CD14-positive monocyte (primary cell): ENCODE measurements at regions not wholly inside any gene's neighbourhood (a gene's known extent, or its start where the extent isn't known, plus 50 kb on each side); places are given as distances from the start of the nearest gene placed in this dataset.

ENCODE experiments used
- DNase-seq, 3 donors: peaks; one replicate each; pipeline ENCODE4 v3.0.0-alpha.2; 2011 to 2022
- H2AFZ ChIP-seq: 2 replicates; pipeline ENCODE4 v1.6.0; 2012; ENCODE audit warnings: mild to moderate bottlenecking, low read depth, low read length, inconsistent platforms; ENCODE audit not compliant: insufficient read depth, poor library complexity, severe bottlenecking
- H3K27ac ChIP-seq, 2 donors: 1 replicate in 1 of 2; 2 replicates in 1 of 2; pipeline ENCODE4 v1.5.1; 2012 to 2013; ENCODE audit warnings: low read length in 2 of 2, control low read depth in 1 of 2, inconsistent platforms in 1 of 2, low read depth in 1 of 2, mild to moderate bottlenecking in 1 of 2
- H3K27me3 ChIP-seq, 2 donors: one replicate each; pipeline versions ENCODE4 v1.6.0 to v1.6.1; 2011 to 2013; ENCODE audit warnings: low read length in 2 of 2; ENCODE audit not compliant: control insufficient read depth in 2 of 2, insufficient read depth in 2 of 2
- H3K36me3 ChIP-seq, 2 donors: replicated peaks in 1 of 2; 1 replicate in 1 of 2; 2 replicates in 1 of 2; pipeline versions ENCODE4 v1.5.1 to v1.6.1; 2012 to 2013; ENCODE audit warnings: low read length in 2 of 2, control low read depth in 1 of 2, inconsistent platforms in 1 of 2, mild to moderate bottlenecking in 1 of 2; ENCODE audit not compliant: insufficient read depth in 2 of 2, control insufficient read depth in 1 of 2
- H3K4me1 ChIP-seq, 2 donors: 1 replicate in 1 of 2; 2 replicates in 1 of 2; pipeline versions ENCODE4 v1.5.1 to v1.6.1; 2012 to 2013; ENCODE audit warnings: low read length in 2 of 2, control low read depth in 1 of 2, inconsistent platforms in 1 of 2, mild to moderate bottlenecking in 1 of 2, moderate library complexity in 1 of 2; ENCODE audit not compliant: insufficient read depth in 2 of 2, control insufficient read depth in 1 of 2
- H3K4me2 ChIP-seq: replicated peaks from 2 replicates; pipeline ENCODE3; 2012; ENCODE audit warnings: low read length, moderate library complexity, mild to moderate bottlenecking; ENCODE audit not compliant: poor library complexity, severe bottlenecking; ENCODE audit errors: extremely low read depth
- H3K4me3 ChIP-seq, 3 experiments: fragments of 200-600 bp in 1 of 3; sonication (generic) in 1 of 3; replicated peaks in 1 of 3; 1 replicate in 2 of 3; 2 replicates in 1 of 3; pipeline ENCODE4 v1.5.1; 2011 to 2013; ENCODE audit warnings: low read length in 3 of 3, mild to moderate bottlenecking in 3 of 3, control low read depth in 2 of 3, low read depth in 2 of 3, inconsistent platforms in 1 of 3, moderate library complexity in 1 of 3
- H3K79me2 ChIP-seq: 2 replicates; pipeline ENCODE4 v1.6.0; 2012; ENCODE audit warnings: mild to moderate bottlenecking, control low read depth, inconsistent platforms, low read length, moderate library complexity; ENCODE audit not compliant: insufficient read depth
- H3K9ac ChIP-seq: 2 replicates; pipeline ENCODE4 v1.6.0; 2017; ENCODE audit warnings: low read length, mild to moderate bottlenecking; ENCODE audit not compliant: insufficient read depth, poor library complexity, severe bottlenecking
- H3K9me3 ChIP-seq, 2 donors: replicated peaks in 1 of 2; 1 replicate in 1 of 2; 2 replicates in 1 of 2; pipeline versions ENCODE4 v1.5.1 to v1.6.1; 2012 to 2013; ENCODE audit warnings: low read length in 2 of 2, control low read depth in 1 of 2; ENCODE audit not compliant: control insufficient read depth in 1 of 2, insufficient read depth in 1 of 2
- H4K20me1 ChIP-seq: 2 replicates; pipeline ENCODE4 v1.6.0; 2012; ENCODE audit warnings: mild to moderate bottlenecking, low read length, control low read depth, moderate library complexity; ENCODE audit not compliant: insufficient read depth
- H3K27ac Mint-ChIP-seq, 7 donors: one replicate each; pipeline ENCODE4 v1.8.0; 2020; ENCODE audit warnings: mild to moderate bottlenecking in 7 of 7, mixed read lengths in 7 of 7, moderate library complexity in 6 of 7, inconsistent platforms in 2 of 7
- H3K27me3 Mint-ChIP-seq, 3 donors: one replicate each; pipeline ENCODE4 v1.8.0; 2021 to 2022; ENCODE audit warnings: low read depth in 3 of 3, mild to moderate bottlenecking in 3 of 3, mixed read lengths in 3 of 3, moderate library complexity in 3 of 3, inconsistent platforms in 1 of 3
- H3K36me3 Mint-ChIP-seq, 2 donors: one replicate each; pipeline ENCODE4 v1.8.0; 2020; ENCODE audit warnings: mixed read lengths in 2 of 2, inconsistent platforms in 1 of 2, mild to moderate bottlenecking in 1 of 2
- H3K4me1 Mint-ChIP-seq: one replicate; pipeline ENCODE4 v1.8.0; 2020; ENCODE audit warnings: mild to moderate bottlenecking, mixed read lengths
- H3K4me3 Mint-ChIP-seq, 2 donors: one replicate each; pipeline ENCODE4 v1.8.0; 2020; ENCODE audit warnings: mild to moderate bottlenecking in 2 of 2, mixed read lengths in 2 of 2, moderate library complexity in 1 of 2
- H3K9me3 Mint-ChIP-seq, 7 donors: one replicate each; pipeline ENCODE4 v1.8.0; 2020 to 2022; ENCODE audit warnings: mixed read lengths in 7 of 7, mild to moderate bottlenecking in 6 of 7, moderate library complexity in 6 of 7, inconsistent platforms in 2 of 7
- WGBS: methylation state at CpG from one replicate; pipeline ENCODE4 v1.1.5; 2013; ENCODE audit warnings: missing lambda C conversion rate; ENCODE audit not compliant: insufficient coverage; 5-methylcytosine and 5-hydroxymethylcytosine counted together
- intact Hi-C, 2 donors: fragments of 100-400 bp; cut with micrococcal nuclease; formaldehyde crosslinking; loops; one replicate each; pipeline versions ENCODE4 v1.15.0 to v1.15.1; 2023
- TF ChIP-seq, protein P1 (sequence below): fragments of 200-600 bp; IDR thresholded peaks from one replicate; pipeline ENCODE4 v1.8.0; 2022; ENCODE audit warnings: antibody characterized with exemption, mild to moderate bottlenecking

DNA sequence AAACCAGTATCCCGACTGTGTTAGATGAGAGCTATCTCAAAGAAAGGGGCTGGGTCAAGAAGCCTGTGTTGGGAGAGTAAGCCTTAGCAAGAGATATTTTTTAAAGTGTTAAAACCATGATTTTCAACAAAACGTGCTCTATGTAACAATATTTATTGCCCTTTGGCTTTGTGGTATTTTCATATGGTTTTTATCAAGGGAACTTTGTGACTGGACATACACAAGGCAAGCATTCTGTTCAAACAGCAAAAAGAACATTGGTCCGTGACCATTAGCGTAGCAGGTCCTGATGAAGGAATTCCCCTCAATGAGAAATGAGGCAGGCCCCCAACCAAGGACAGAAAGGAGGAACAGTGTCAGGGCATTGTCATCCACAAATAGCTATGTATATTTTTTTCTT is 222.6 kb downstream of the MYLK4 start:
- 100% methylated on average over 2 of the region's 4 CpGs for WGBS
- peaks cover 28% of the 10 kb centered on the region for H3K4me1 Mint-ChIP-seq
- H3K4me3 Mint-ChIP-seq = no peak overlapping the region

DNA sequence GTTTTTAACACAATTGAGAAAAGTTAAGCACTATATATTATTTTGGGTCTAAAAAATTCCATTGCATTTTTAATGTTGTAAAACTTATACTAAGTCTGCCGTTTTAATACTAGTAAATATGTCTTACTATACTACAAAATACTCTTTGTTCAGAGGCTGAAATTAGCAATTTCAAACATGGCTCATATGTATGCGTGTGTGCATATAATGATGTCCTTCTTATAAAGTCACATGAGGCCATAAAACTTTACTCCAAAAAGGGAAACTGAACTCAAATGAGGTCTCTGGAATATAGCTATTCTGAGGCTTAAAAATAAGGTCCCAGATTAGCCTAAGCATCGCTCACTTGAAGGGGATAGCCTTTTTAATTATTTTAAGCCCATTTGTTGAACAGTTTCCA is 224.0 kb downstream of the MYLK4 start:
- H2AFZ ChIP-seq = no peak overlapping the region
- Mint-ChIP-seq H3K4me3 (peak overlapping the region in 1 of 2 donors; percentile 57), H3K36me3 (peaks cover 8 to 21% of the 10 kb centered on the region in 2 donors), H3K9me3 (peaks cover 17 to 43% (median 32%) of the 10 kb centered on the region in 7 donors), H3K27me3 (peaks cover 63 to 70% (median 67%) of the 10 kb centered on the region in 3 donors), H3K27ac (no peak overlapping the region), H3K4me1 (peaks cover 30% of the 10 kb centered on the region)
- peaks cover 21 to 32% of the 10 kb centered on the region in 2 donors for H3K4me1 ChIP-seq
- H3K4me2 ChIP-seq = no peak overlapping the region
- no peak for DNase-seq
- WGBS = no CpG with 5 or more reads among the region's 3 CpGs
- H4K20me1 ChIP-seq = no peaks in the 10 kb centered on the region
- H3K4me3 ChIP-seq = no peak overlapping the region
- TF ChIP-seq, protein P1, sequence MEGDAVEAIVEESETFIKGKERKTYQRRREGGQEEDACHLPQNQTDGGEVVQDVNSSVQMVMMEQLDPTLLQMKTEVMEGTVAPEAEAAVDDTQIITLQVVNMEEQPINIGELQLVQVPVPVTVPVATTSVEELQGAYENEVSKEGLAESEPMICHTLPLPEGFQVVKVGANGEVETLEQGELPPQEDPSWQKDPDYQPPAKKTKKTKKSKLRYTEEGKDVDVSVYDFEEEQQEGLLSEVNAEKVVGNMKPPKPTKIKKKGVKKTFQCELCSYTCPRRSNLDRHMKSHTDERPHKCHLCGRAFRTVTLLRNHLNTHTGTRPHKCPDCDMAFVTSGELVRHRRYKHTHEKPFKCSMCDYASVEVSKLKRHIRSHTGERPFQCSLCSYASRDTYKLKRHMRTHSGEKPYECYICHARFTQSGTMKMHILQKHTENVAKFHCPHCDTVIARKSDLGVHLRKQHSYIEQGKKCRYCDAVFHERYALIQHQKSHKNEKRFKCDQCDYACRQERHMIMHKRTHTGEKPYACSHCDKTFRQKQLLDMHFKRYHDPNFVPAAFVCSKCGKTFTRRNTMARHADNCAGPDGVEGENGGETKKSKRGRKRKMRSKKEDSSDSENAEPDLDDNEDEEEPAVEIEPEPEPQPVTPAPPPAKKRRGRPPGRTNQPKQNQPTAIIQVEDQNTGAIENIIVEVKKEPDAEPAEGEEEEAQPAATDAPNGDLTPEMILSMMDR = no peak
- intact Hi-C loops = no loop called here
- H3K27ac ChIP-seq = no peak overlapping the region
- no peaks in the 10 kb centered on the region for H3K79me2 ChIP-seq
- no peaks in the 10 kb centered on the region for H3K36me3 ChIP-seq
- peaks cover 19 to 22% of the 10 kb centered on the region in 2 donors for H3K9me3 ChIP-seq
- H3K27me3 ChIP-seq = peaks cover 47 to 64% of the 10 kb centered on the region in 2 donors
- H3K9ac ChIP-seq = no peak overlapping the region

More for the DNA sequence above, 222.6 kb downstream of the MYLK4 start:
- H3K4me1 ChIP-seq = peaks cover 13 to 32% of the 10 kb centered on the region in 2 donors
- no peak overlapping the region for H2AFZ ChIP-seq
- TF ChIP-seq, protein P1 = no peak
- DNase-seq = no peak
- peaks cover 8 to 19% of the 10 kb centered on the region in 2 donors for H3K36me3 Mint-ChIP-seq
- no peak overlapping the region for H3K4me2 ChIP-seq
- no peak overlapping the region for H3K27ac ChIP-seq
- no peak overlapping the region for H3K4me3 ChIP-seq
- intact Hi-C loops = no loop called here
- no peaks in the 10 kb centered on the region for H3K36me3 ChIP-seq
- no peak overlapping the region for H3K9ac ChIP-seq
- H3K27me3 Mint-ChIP-seq = peaks cover 58 to 68% (median 59%) of the 10 kb centered on the region in 3 donors
- peaks cover 44 to 60% of the 10 kb centered on the region in 2 donors for H3K27me3 ChIP-seq
- no peaks in the 10 kb centered on the region for H4K20me1 ChIP-seq
- no peak overlapping the region for H3K27ac Mint-ChIP-seq
- H3K9me3 ChIP-seq = peaks cover 17 to 30% of the 10 kb centered on the region in 2 donors
- peaks cover 12 to 46% (median 33%) of the 10 kb centered on the region in 7 donors for H3K9me3 Mint-ChIP-seq
- H3K79me2 ChIP-seq = no peaks in the 10 kb centered on the region
